NB4 (cell line): ENCODE measurements at regions not wholly inside any gene's neighbourhood (a gene's known extent, or its start where the extent isn't known, plus 50 kb on each side); places are given as distances from the start of the nearest gene placed in this dataset.

ENCODE experiments used
- DNase-seq: peaks from one replicate; pipeline ENCODE4 v3.0.0; 2010; ENCODE audit warnings: low read depth
- H3K4me3 ChIP-seq: one replicate; pipeline ENCODE4 v1.5.1; 2011; ENCODE audit warnings: mild to moderate bottlenecking, low read depth, low read length, moderate library complexity
- CTCF ChIP-seq: IDR thresholded peaks from one replicate; pipeline ENCODE4 v1.5.1; 2012; ENCODE audit warnings: low read depth, low read length
- MAX ChIP-seq: IDR thresholded peaks from 2 replicates; pipeline ENCODE4 v1.6.1; 2011; ENCODE audit warnings: low read depth, low read length
- MYC ChIP-seq: IDR thresholded peaks from 2 replicates; pipeline ENCODE4 v1.6.1; 2011; ENCODE audit warnings: low read depth, low read length
- POLR2A ChIP-seq: IDR thresholded peaks from 2 replicates; pipeline ENCODE4 v1.6.1; 2011; ENCODE audit warnings: mild to moderate bottlenecking; ENCODE audit not compliant: insufficient read length; ENCODE audit errors: extremely low read depth

GRCh38 chr12:92365333-92365732, 219.7 kb upstream of the BTG1 start:
- H3K4me3 ChIP-seq: no peak overlapping the region
- TF ChIP-seq POLR2A (no peak), CTCF (no peak), MYC (no peak), MAX (no peak)
- no peak for DNase-seq

- TF ChIP-seq CTCF: no peak
- no peak for TF ChIP-seq MAX
- TF ChIP-seq POLR2A: no peak
- no peak for TF ChIP-seq MYC
- H3K4me3 ChIP-seq: no peak overlapping the region
- no peak for DNase-seq
Observed at GRCh38 chr12:92363295-92364146, 217.9 kb upstream of the BTG1 start.

DNA sequence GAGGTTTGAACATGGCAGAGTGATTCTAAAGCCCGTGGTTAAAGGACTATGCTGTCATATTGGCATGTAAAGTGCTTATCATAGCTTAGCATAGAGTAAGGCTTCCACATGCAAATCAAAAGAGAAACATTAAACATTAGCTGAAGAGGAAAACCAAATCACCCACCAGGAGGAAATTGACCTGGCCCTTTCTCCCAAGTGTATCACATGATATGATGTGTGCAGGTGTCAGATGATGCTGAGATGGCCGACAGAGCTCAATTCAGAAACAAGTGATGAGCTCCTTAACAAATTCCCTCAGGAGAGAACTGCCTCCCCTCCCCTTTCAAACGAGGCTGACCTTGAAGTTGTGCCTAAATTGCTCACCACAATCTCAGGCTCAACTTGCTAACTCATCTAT, 217.1 kb upstream of the BTG1 start:
- TF ChIP-seq MYC (no peak), CTCF (no peak), POLR2A (no peak)
- H3K4me3 ChIP-seq: no peak overlapping the region
- no peak for DNase-seq

DNA sequence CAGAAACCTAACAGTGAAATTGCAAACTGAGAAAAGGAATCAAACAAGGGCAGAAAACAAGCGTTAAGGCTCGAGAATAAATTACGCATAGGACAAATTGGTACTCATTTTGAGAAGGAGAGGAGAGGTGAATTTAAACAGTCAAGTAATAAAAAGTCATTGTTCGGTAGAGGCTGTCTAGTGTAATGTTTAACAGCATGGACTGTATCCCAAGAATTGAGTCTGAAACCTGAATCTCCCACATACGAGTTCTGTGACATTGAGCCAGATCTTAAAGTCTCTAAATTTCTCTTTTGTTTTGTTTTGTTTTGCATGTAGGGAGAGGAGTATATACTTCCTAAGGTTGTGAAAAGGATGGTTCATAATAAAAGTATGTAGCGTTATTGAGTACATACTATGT, 216.5 kb upstream of the BTG1 start:
- DNase-seq: no peak
- TF ChIP-seq MYC: no peak
- TF ChIP-seq POLR2A: no peak
- TF ChIP-seq MAX: no peak
- TF ChIP-seq CTCF: no peak
- no peak overlapping the region for H3K4me3 ChIP-seq

DNA sequence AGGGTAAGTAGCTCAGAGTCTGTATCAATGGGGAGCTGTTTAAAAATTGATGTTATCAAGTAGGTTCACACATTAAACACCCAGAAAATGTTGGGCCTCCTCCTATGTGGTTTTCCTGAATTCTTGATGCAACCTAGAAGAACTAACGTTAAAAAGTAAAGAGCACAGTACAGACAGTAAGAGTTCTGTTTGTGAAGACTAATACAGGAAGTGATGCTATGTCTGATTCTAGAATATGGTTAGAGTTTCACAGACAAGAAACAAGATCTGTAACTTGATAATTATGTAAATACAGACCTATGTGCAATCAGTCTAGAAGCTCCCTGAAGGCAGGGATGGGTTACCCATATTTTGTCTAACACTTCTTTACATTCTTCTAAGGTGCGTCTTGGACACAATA, 214.9 kb upstream of the BTG1 start:
- no peak overlapping the region for H3K4me3 ChIP-seq
- no peak for DNase-seq
- no peak for TF ChIP-seq POLR2A

GRCh38 chr12:92359581-92360209, 214.0 kb upstream of the BTG1 start:
- no peak overlapping the region for H3K4me3 ChIP-seq
- no peak for DNase-seq
- TF ChIP-seq POLR2A: no peak
- TF ChIP-seq MAX: no peak
- no peak for TF ChIP-seq MYC
- no peak for TF ChIP-seq CTCF
